ENCODE measurements at regions not wholly inside any gene's neighbourhood (a gene's known extent, or its start where the extent isn't known, plus 50 kb on each side); places are given as distances from the start of the nearest gene placed in this dataset.

DNA sequence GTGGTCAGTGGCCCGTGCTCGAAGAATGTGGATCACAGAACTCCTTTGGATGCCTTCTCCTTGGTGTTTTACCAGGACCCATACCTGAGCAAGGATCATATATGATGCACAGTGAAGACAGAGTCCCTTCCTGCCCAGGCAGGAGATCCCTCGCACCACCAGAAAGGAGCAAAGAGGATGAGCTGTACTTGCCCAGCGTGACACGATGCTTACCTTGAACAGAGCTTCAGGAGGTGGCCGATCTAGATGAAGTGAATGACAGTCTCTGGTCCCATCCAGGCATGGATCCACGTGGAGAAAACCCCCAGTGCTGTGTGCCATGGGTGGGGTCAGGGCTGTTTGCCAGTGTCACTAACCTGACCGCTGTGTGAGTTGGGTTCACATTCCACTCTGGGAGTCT is 455.4 kb downstream of the GADD45G start:
- H2AFZ ChIP-seq (ENCODE audit: low read length) = no peak overlapping the region
- no peaks in the 10 kb centered on the region for H3K36me3 ChIP-seq (ENCODE audit: insufficient read depth, low read length)
- H4K20me1 ChIP-seq (ENCODE audit: insufficient read depth, low read length) = no peaks in the 10 kb centered on the region
- H3K4me3 ChIP-seq (ENCODE audit: insufficient read depth, low read length) = no peak overlapping the region
- no peaks in the 10 kb centered on the region for H3K79me2 ChIP-seq (ENCODE audit: insufficient read depth, low read length)
- TF ChIP-seq, protein P1, sequence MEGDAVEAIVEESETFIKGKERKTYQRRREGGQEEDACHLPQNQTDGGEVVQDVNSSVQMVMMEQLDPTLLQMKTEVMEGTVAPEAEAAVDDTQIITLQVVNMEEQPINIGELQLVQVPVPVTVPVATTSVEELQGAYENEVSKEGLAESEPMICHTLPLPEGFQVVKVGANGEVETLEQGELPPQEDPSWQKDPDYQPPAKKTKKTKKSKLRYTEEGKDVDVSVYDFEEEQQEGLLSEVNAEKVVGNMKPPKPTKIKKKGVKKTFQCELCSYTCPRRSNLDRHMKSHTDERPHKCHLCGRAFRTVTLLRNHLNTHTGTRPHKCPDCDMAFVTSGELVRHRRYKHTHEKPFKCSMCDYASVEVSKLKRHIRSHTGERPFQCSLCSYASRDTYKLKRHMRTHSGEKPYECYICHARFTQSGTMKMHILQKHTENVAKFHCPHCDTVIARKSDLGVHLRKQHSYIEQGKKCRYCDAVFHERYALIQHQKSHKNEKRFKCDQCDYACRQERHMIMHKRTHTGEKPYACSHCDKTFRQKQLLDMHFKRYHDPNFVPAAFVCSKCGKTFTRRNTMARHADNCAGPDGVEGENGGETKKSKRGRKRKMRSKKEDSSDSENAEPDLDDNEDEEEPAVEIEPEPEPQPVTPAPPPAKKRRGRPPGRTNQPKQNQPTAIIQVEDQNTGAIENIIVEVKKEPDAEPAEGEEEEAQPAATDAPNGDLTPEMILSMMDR (IDR thresholded peaks at IDR 0.05; ENCODE audit: extremely low read depth, low read depth, low read length) = no peak
- H3K9me3 ChIP-seq (ENCODE audit: low read depth, low read length) = no peaks in the 10 kb centered on the region
- no peak for DNase-seq (ENCODE audit: insufficient read length, low spot score, missing footprints)
- H3K27ac ChIP-seq (ENCODE audit: low read depth, low read length) = no peak overlapping the region
- H3K27me3 ChIP-seq (ENCODE audit: insufficient read depth, low read length) = no peaks in the 10 kb centered on the region
- no peak overlapping the region for H3K4me2 ChIP-seq (ENCODE audit: insufficient read depth, low read length)
- H3K4me1 ChIP-seq (ENCODE audit: insufficient read depth, low read length) = no peaks in the 10 kb centered on the region

DNA sequence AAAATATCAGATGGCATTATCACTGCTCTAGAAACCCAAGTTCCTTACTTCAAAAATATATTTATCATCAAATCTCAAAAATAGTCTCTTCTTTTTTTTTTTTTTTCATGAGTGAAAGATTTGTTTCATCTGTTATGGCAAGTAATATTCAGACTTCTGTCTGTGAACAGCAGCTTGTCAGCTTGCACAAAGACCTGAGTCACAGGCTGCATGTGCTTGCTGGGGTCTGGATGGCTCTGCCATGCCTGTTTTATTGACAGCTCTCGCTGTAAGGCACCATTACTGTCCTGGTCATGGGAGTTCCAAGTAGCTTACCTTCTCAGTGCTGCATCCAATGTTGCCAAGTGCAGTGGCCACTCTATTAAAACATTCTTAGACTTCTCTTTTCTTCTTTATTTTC is 456.4 kb downstream of the GADD45G start:
- no peaks in the 10 kb centered on the region for H3K27me3 ChIP-seq (ENCODE audit: insufficient read depth, low read length)
- no peaks in the 10 kb centered on the region for H3K79me2 ChIP-seq (ENCODE audit: insufficient read depth, low read length)
- H3K27ac ChIP-seq (ENCODE audit: low read depth, low read length) = no peak overlapping the region
- H3K4me2 ChIP-seq (ENCODE audit: insufficient read depth, low read length) = no peak overlapping the region
- no peaks in the 10 kb centered on the region for H3K9me3 ChIP-seq (ENCODE audit: low read depth, low read length)
- H3K4me1 ChIP-seq (ENCODE audit: insufficient read depth, low read length) = no peaks in the 10 kb centered on the region
- TF ChIP-seq, protein P1 (IDR thresholded peaks at IDR 0.05; ENCODE audit: extremely low read depth, low read depth, low read length) = no peak
- H3K36me3 ChIP-seq (ENCODE audit: insufficient read depth, low read length) = no peaks in the 10 kb centered on the region
- H3K4me3 ChIP-seq (ENCODE audit: insufficient read depth, low read length) = no peak overlapping the region
- no peak for DNase-seq (ENCODE audit: insufficient read length, low spot score, missing footprints)
- H4K20me1 ChIP-seq (ENCODE audit: insufficient read depth, low read length) = no peaks in the 10 kb centered on the region
- H2AFZ ChIP-seq (ENCODE audit: low read length) = no peak overlapping the region

DNA sequence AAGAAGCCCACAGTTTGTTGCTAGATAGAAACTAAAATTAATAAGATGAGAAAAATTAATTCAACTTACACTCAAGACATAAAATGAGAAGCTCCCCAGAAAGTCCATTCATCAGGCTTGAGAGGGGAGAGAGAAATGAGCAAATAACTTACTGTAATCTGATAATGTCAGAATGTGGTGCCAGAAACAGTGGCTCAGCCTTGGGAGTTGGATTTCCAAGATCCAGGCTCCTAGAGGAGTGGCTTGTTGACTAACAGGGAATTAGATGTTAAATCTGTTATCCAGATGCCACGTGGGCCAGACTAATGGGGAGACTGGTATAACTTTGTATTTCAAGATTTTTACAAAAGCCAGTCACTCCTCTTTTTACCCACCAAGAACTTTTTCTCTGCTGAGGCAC is 458.2 kb downstream of the GADD45G start:
- Histone ChIP-seq H3K4me1 (ENCODE audit: insufficient read depth, low read length) (no peaks in the 10 kb centered on the region), H3K9me3 (ENCODE audit: low read depth, low read length) (no peaks in the 10 kb centered on the region), H2AFZ (ENCODE audit: low read length) (no peak overlapping the region), H3K27me3 (ENCODE audit: insufficient read depth, low read length) (no peaks in the 10 kb centered on the region), H3K36me3 (ENCODE audit: insufficient read depth, low read length) (no peaks in the 10 kb centered on the region), H3K4me2 (ENCODE audit: insufficient read depth, low read length) (no peak overlapping the region), H3K27ac (ENCODE audit: low read depth, low read length) (no peak overlapping the region), H3K4me3 (ENCODE audit: insufficient read depth, low read length) (no peak overlapping the region), H4K20me1 (ENCODE audit: insufficient read depth, low read length) (no peaks in the 10 kb centered on the region), H3K79me2 (ENCODE audit: insufficient read depth, low read length) (no peaks in the 10 kb centered on the region)
- DNase-seq (ENCODE audit: insufficient read length, low spot score, missing footprints) = no peak
- TF ChIP-seq, protein P1 (IDR thresholded peaks at IDR 0.05; ENCODE audit: extremely low read depth, low read depth, low read length) = no peak

DNA sequence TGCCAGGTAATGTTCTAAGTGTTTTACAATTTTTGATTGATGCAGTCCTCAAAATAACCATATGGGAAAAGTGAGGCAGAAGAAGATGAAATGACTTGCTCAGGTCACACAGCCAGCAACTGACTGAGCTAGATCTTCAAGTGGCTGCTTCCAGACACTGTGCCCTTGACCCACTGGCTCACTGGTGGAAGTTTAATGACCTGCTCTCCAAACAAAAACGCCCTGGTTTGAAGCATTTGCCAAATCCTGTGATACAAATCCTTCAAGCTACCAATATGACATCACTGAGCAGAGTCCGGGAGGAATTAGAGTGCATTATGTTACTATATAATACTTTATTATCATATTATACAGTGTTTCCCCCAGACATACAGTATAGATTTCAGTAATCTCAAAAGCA is 459.4 kb downstream of the GADD45G start:
- no peaks in the 10 kb centered on the region for H3K27me3 ChIP-seq (ENCODE audit: insufficient read depth, low read length)
- H3K9me3 ChIP-seq (ENCODE audit: low read depth, low read length) = no peaks in the 10 kb centered on the region
- H4K20me1 ChIP-seq (ENCODE audit: insufficient read depth, low read length) = no peaks in the 10 kb centered on the region
- TF ChIP-seq, protein P1 (IDR thresholded peaks at IDR 0.05; ENCODE audit: extremely low read depth, low read depth, low read length) = no peak
- DNase-seq (ENCODE audit: insufficient read length, low spot score, missing footprints) = no peak
- no peak overlapping the region for H3K4me2 ChIP-seq (ENCODE audit: insufficient read depth, low read length)
- no peaks in the 10 kb centered on the region for H3K4me1 ChIP-seq (ENCODE audit: insufficient read depth, low read length)
- H3K4me3 ChIP-seq (ENCODE audit: insufficient read depth, low read length) = no peak overlapping the region
- H3K79me2 ChIP-seq (ENCODE audit: insufficient read depth, low read length) = no peaks in the 10 kb centered on the region
- H2AFZ ChIP-seq (ENCODE audit: low read length) = no peak overlapping the region
- H3K27ac ChIP-seq (ENCODE audit: low read depth, low read length) = no peak overlapping the region
- no peaks in the 10 kb centered on the region for H3K36me3 ChIP-seq (ENCODE audit: insufficient read depth, low read length)
